IPS DF 6.9 (cell line): ENCODE measurements at regions not wholly inside any gene's neighbourhood (a gene's known extent, or its start where the extent isn't known, plus 50 kb on each side); places are given as distances from the start of the nearest gene placed in this dataset.

Experiments
- DNase-seq: peaks from one replicate; pipeline ENCODE4 v3.0.0-alpha.2; 2013; ENCODE audit warnings: low read depth, low spot score
- H3K27ac ChIP-seq: one replicate; pipeline ENCODE4 v1.5.1; 2013; ENCODE audit warnings: low read length, control low read depth
- H3K27me3 ChIP-seq: 2 replicates; pipeline ENCODE4 v1.6.1; 2013; ENCODE audit warnings: mild to moderate bottlenecking, low read length; ENCODE audit not compliant: control insufficient read depth, insufficient read depth
- H3K36me3 ChIP-seq: 2 replicates; pipeline ENCODE4 v1.6.1; 2013; ENCODE audit warnings: low read length; ENCODE audit not compliant: control insufficient read depth, insufficient read depth
- H3K4me1 ChIP-seq: 2 replicates; pipeline ENCODE4 v1.6.1; 2013; ENCODE audit warnings: low read length; ENCODE audit not compliant: control insufficient read depth, insufficient read depth
- H3K4me3 ChIP-seq: 2 replicates; pipeline ENCODE4 v1.5.1; 2013; ENCODE audit warnings: mild to moderate bottlenecking, low read length
- H3K9me3 ChIP-seq: 2 replicates; pipeline ENCODE4 v1.6.1; 2013; ENCODE audit warnings: low read length, inconsistent platforms; ENCODE audit not compliant: control insufficient read depth, insufficient read depth
- WGBS: extraction: QIAGEN DNeasy Blood & Tissue Kit; methylation state at CpG from one replicate; pipeline ENCODE4 v1.1.7; 2013; ENCODE audit warnings: mixed read lengths, missing lambda C conversion rate; ENCODE audit not compliant: insufficient read length, insufficient coverage; 5-methylcytosine and 5-hydroxymethylcytosine counted together

- no peak for DNase-seq
- Histone ChIP-seq H3K36me3 (no peaks in the 10 kb centered on the region), H3K4me3 (no peak overlapping the region), H3K4me1 (no peaks in the 10 kb centered on the region), H3K27me3 (no peaks in the 10 kb centered on the region), H3K27ac (no peak overlapping the region), H3K9me3 (no peaks in the 10 kb centered on the region)
- WGBS = no CpG with 5 or more reads among the region's 14 CpGs
Observed at GRCh38 chr12:107411792-107412535, 273.6 kb upstream of the PWP1 start.

DNA sequence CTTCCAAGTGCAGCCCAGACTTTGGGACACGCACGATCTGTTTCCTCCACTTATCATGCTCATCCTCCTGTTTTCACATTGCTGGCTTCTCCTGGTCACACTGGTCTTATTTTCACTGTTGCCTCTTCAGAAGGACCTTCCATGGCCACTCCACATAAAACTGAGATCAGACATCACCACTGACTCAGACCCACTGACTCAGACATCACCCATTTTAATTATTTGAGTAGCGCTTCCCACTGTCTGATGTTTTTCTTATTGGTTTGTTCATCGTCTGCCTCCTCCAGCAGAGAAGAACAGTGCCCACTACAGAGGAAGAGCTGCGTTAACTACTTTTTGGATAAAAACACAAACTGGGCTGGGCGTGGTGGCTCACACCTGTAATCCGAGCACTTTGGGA, 270.5 kb upstream of the PWP1 start:
- H3K9me3 ChIP-seq = no peaks in the 10 kb centered on the region
- no peak overlapping the region for H3K27ac ChIP-seq
- DNase-seq = no peak
- no peak overlapping the region for H3K4me3 ChIP-seq
- H3K27me3 ChIP-seq = no peaks in the 10 kb centered on the region
- WGBS = no CpG with 5 or more reads among the region's 7 CpGs
- no peaks in the 10 kb centered on the region for H3K4me1 ChIP-seq
- no peaks in the 10 kb centered on the region for H3K36me3 ChIP-seq

- no peak for DNase-seq
- no peak overlapping the region for H3K4me3 ChIP-seq
- H3K27ac ChIP-seq = no peak overlapping the region
- H3K27me3 ChIP-seq = no peaks in the 10 kb centered on the region
- WGBS = no CpG with 5 or more reads among the region's 8 CpGs
- H3K9me3 ChIP-seq = no peaks in the 10 kb centered on the region
- no peaks in the 10 kb centered on the region for H3K4me1 ChIP-seq
- no peaks in the 10 kb centered on the region for H3K36me3 ChIP-seq
Observed at GRCh38 chr12:107415834-107416233, 269.8 kb upstream of the PWP1 start.

- no CpG with 5 or more reads among the region's 5 CpGs for whole genome bisulfite sequencing
- H3K4me3 ChIP-seq = no peak overlapping the region
- no peak for DNase-seq
- H3K9me3 ChIP-seq = no peaks in the 10 kb centered on the region
- no peaks in the 10 kb centered on the region for H3K27me3 ChIP-seq
- H3K4me1 ChIP-seq = no peaks in the 10 kb centered on the region
- no peaks in the 10 kb centered on the region for H3K36me3 ChIP-seq
- H3K27ac ChIP-seq = no peak overlapping the region
Observed at GRCh38 chr12:107417004-107417403, 268.6 kb upstream of the PWP1 start.

DNA sequence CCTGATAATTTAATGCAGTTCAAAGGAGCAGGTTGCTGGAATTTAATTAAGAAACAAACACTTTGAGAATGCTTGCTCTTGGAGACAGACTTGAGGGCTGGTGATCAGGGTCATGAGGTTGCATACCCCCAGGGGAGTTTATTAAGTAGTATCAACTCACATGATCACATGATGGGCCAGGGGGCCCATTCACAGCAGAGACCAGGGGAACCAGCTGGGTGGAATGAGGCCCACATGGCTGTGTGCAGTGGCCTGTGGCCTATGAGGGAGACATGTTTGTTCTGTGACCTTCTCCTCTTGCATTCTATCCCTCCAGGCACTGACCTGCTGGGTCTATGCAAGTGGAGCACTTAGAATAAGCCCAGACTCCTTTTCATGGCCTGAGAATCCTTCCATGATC, 266.6 kb upstream of the PWP1 start:
- H3K4me3 ChIP-seq = no peak overlapping the region
- no peaks in the 10 kb centered on the region for H3K9me3 ChIP-seq
- no peak overlapping the region for H3K27ac ChIP-seq
- no peaks in the 10 kb centered on the region for H3K4me1 ChIP-seq
- no peaks in the 10 kb centered on the region for H3K36me3 ChIP-seq
- no peaks in the 10 kb centered on the region for H3K27me3 ChIP-seq
- DNase-seq = no peak

DNA sequence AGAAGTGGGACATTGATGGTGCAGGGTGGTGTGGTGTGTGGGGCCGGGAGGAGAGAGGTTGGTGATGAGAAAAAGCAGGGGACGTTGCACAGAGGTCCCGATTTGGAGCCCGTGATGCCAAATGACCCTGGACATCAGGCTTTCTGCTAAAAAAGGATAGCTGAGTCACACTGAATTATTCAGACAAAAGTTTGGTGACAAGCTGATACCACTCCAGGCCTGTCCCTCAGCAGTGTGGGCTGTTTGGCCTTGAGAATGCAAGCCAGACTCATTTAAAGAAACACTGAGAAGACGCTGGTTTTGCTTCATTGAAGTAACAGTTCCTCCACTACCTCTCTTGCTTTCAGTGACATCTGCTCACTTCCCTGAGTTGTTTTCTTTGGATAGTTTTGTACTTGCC, 262.1 kb upstream of the PWP1 start:
- no peak for DNase-seq
- no peaks in the 10 kb centered on the region for H3K9me3 ChIP-seq
- no peaks in the 10 kb centered on the region; the same call in 1 of the 2 replicates for H3K4me1 ChIP-seq
- no CpG with 5 or more reads among the region's 5 CpGs for WGBS
- no peaks in the 10 kb centered on the region for H3K36me3 ChIP-seq
- H3K4me3 ChIP-seq = no peak overlapping the region
- no peak overlapping the region for H3K27ac ChIP-seq
- no peaks in the 10 kb centered on the region for H3K27me3 ChIP-seq

DNA sequence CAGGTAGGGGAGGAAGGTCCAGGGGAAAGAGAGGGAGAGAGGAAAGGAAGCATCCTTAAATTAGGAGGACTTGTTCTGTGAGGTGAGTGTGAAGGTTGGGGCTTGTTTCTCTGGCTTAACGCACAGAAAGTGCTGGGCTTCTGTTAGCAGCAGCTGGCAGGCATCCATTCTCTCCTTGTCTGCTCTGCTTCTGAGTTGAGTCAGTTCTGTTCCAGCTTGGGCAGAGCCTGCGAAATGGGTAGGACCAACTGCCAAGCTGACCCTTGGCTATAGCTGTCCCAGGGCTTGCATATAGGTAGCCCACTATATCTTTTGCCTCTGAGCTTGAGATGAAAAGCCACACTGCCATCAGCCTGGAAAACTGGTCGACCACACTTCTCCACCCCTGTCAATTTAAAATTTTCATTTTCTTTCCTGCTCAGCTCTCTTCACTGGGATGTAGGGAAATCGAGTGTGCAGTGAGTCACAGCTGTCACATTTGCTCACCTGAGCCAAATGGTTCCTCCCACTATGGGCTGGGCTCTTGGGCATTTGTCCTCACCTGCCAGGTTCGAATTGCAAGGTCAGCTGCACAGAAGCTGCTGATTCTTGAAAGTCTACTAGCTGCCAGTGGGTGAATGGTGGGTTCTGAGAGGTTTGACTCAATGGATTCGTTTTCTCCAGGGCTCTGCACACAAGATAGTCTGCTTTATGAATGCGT, 256.4 kb upstream of the PWP1 start:
- Histone ChIP-seq H3K4me3 (no peak overlapping the region), H3K27me3 (no peaks in the 10 kb centered on the region), H3K9me3 (no peaks in the 10 kb centered on the region), H3K36me3 (no peaks in the 10 kb centered on the region), H3K27ac (no peak overlapping the region), H3K4me1 (no peaks in the 10 kb centered on the region; the same call in 1 of the 2 replicates)
- WGBS = no CpG with 5 or more reads among the region's 7 CpGs
- no peak for DNase-seq

GRCh38 chr12:107431942-107432341, 253.7 kb upstream of the PWP1 start:
- H3K4me1 ChIP-seq = peaks cover 3% of the 10 kb centered on the region; the same call in 1 of the 2 replicates
- H3K27ac ChIP-seq = no peak overlapping the region
- H3K27me3 ChIP-seq = no peaks in the 10 kb centered on the region
- DNase-seq = no peak
- no peaks in the 10 kb centered on the region for H3K9me3 ChIP-seq
- no peaks in the 10 kb centered on the region; the same call in 1 of the 2 replicates for H3K36me3 ChIP-seq
- H3K4me3 ChIP-seq = no peak overlapping the region
- no CpG with 5 or more reads among the region's 1 CpG for WGBS

GRCh38 chr12:107435072-107435471, 250.5 kb upstream of the PWP1 start:
- Histone ChIP-seq H3K9me3 (no peaks in the 10 kb centered on the region), H3K4me1 (peaks cover 5% of the 10 kb centered on the region; the same call in 1 of the 2 replicates), H3K4me3 (no peak overlapping the region), H3K27me3 (no peaks in the 10 kb centered on the region), H3K36me3 (no peaks in the 10 kb centered on the region; the same call in 1 of the 2 replicates), H3K27ac (no peak overlapping the region)
- WGBS = no CpG with 5 or more reads among the region's 3 CpGs
- DNase-seq = no peak

- no peak for DNase-seq
- Histone ChIP-seq H3K27ac (no peak overlapping the region), H3K9me3 (no peaks in the 10 kb centered on the region), H3K27me3 (no peaks in the 10 kb centered on the region), H3K36me3 (no peaks in the 10 kb centered on the region; the same call in 1 of the 2 replicates), H3K4me3 (no peak overlapping the region), H3K4me1 (peaks cover 5% of the 10 kb centered on the region; the same call in 1 of the 2 replicates)
- no CpG with 5 or more reads among the region's 2 CpGs for WGBS
Observed at GRCh38 chr12:107435520-107435919, 250.1 kb upstream of the PWP1 start.
